K562 (cell line): ENCODE measurements at regions not wholly inside any gene's neighbourhood (a gene's known extent, or its start where the extent isn't known, plus 50 kb on each side); places are given as distances from the start of the nearest gene placed in this dataset.
A peak's percentile ranks its signal among the peaks of the same experiment; 100 is the strongest.

Experiments used
- FOXJ2 ChIP-seq: fragments of 200-800 bp; sonication (Bioruptor generic); IDR thresholded peaks from 2 replicates; pipeline ENCODE4 v1.6.1; 2016; ENCODE audit warnings: missing genetic modification characterization, missing compliant biosample characterization
- NCOA2 ChIP-seq, 2 experiments: fragments of 450-650 bp; IDR thresholded peaks; 2 replicates each; pipeline ENCODE4 v1.6.1; 2018; ENCODE audit warnings: mild to moderate bottlenecking in 2 of 2, moderate library complexity in 1 of 2; ENCODE audit not compliant: partially characterized antibody in 2 of 2
- NFYB ChIP-seq: IDR thresholded peaks from 2 replicates; pipeline ENCODE4 v1.6.1; 2011; ENCODE audit warnings: mild to moderate bottlenecking, moderate library complexity; ENCODE audit not compliant: insufficient read length; ENCODE audit errors: extremely low read depth
- RERE ChIP-seq: sonication (generic); formaldehyde crosslinking; IDR thresholded peaks from 2 replicates; pipeline ENCODE4 v1.8.0; 2023; ENCODE audit warnings: missing genetic modification reagents, mild to moderate bottlenecking, borderline replicate concordance
- RFX1 ChIP-seq: fragments of 450-650 bp; IDR thresholded peaks from 2 replicates; pipeline ENCODE4 v1.6.1; 2016; ENCODE audit warnings: mild to moderate bottlenecking, moderate library complexity
- ZNF778 ChIP-seq: fragments of 450-650 bp; formaldehyde crosslinking; IDR thresholded peaks from 2 replicates; pipeline ENCODE4 v1.4.0; 2020; ENCODE audit warnings: mild to moderate bottlenecking, moderate library complexity
- TF ChIP-seq, protein P1 (sequence below): sonication (generic); formaldehyde crosslinking; IDR thresholded peaks from 2 replicates; pipeline ENCODE4 v1.8.1; 2023; ENCODE audit warnings: missing genetic modification reagents, mild to moderate bottlenecking, borderline replicate concordance

- TF ChIP-seq RERE (no peak), ZNF778 (CRISPR knock-in tag) (no peak), FOXJ2 (tag) (peak; percentile 96), NFYB (no peak), NCOA2 (IDR thresholded peaks at IDR 0.05; ENCODE audit: partially characterized antibody in 2 of 2) (no peak), RFX1 (peak; percentile 65)
- TF ChIP-seq, protein P1, sequence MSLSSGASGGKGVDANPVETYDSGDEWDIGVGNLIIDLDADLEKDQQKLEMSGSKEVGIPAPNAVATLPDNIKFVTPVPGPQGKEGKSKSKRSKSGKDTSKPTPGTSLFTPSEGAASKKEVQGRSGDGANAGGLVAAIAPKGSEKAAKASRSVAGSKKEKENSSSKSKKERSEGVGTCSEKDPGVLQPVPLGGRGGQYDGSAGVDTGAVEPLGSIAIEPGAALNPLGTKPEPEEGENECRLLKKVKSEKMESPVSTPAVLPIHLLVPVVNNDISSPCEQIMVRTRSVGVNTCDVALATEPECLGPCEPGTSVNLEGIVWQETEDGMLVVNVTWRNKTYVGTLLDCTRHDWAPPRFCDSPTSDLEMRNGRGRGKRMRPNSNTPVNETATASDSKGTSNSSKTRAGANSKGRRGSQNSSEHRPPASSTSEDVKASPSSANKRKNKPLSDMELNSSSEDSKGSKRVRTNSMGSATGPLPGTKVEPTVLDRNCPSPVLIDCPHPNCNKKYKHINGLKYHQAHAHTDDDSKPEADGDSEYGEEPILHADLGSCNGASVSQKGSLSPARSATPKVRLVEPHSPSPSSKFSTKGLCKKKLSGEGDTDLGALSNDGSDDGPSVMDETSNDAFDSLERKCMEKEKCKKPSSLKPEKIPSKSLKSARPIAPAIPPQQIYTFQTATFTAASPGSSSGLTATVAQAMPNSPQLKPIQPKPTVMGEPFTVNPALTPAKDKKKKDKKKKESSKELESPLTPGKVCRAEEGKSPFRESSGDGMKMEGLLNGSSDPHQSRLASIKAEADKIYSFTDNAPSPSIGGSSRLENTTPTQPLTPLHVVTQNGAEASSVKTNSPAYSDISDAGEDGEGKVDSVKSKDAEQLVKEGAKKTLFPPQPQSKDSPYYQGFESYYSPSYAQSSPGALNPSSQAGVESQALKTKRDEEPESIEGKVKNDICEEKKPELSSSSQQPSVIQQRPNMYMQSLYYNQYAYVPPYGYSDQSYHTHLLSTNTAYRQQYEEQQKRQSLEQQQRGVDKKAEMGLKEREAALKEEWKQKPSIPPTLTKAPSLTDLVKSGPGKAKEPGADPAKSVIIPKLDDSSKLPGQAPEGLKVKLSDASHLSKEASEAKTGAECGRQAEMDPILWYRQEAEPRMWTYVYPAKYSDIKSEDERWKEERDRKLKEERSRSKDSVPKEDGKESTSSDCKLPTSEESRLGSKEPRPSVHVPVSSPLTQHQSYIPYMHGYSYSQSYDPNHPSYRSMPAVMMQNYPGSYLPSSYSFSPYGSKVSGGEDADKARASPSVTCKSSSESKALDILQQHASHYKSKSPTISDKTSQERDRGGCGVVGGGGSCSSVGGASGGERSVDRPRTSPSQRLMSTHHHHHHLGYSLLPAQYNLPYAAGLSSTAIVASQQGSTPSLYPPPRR (CRISPR knock-in tag): no peak
Measured at GRCh38 chr10:21329995-21330627, 195.4 kb downstream of the SKIDA1 start (continued).
